ENCODE measurements at regions not wholly inside any gene's neighbourhood (a gene's known extent, or its start where the extent isn't known, plus 50 kb on each side); places are given as distances from the start of the nearest gene placed in this dataset.
A peak's percentile ranks its signal among the peaks of the same experiment; 100 is the strongest.

- H3K27me3 ChIP-seq (replicated peaks; ENCODE audit: insufficient read depth, low read depth, low read length, poor library complexity): no peaks in the 10 kb centered on the region
- ChIA-PET POLR2A (ENCODE audit: low non-redundant PET) (no interaction called here), CTCF (no interaction called here)
- peaks cover 22% of the 10 kb centered on the region for H3K4me1 ChIP-seq (ENCODE audit: insufficient read depth, low read length, poor library complexity, severe bottlenecking)
- intact Hi-C loops (cut with micrococcal nuclease; ENCODE audit: unreplicated experiment): loop anchor here (5.0 kb wide), 1 partner anchor 45 kb away; no protein-coding TSS in a partner anchor
- no peak for DNase-seq (ENCODE audit: low spot score)
- BruUV-seq (replicated peaks): no TSS peak
- H3K36me3 ChIP-seq (ENCODE audit: insufficient read depth, low read length, poor library complexity, severe bottlenecking): peaks cover 18% of the 10 kb centered on the region
- H3K4me3 ChIP-seq (ENCODE audit: low read depth, low read length, poor library complexity, severe bottlenecking): no peak overlapping the region
- TF ChIP-seq CTCF (conservative IDR thresholded peaks at IDR 0.05; ENCODE audit: low read depth, low read length) (no peak), EZH2 (IDR thresholded peaks at IDR 0.05; ENCODE audit: borderline replicate concordance, low read depth, low read length, poor library complexity, severe bottlenecking) (no peak)
- no peaks in the 10 kb centered on the region for H3K9me3 ChIP-seq (ENCODE audit: low read depth, low read length, poor library complexity, severe bottlenecking)
- H3K27ac ChIP-seq (ENCODE audit: low read depth, low read length, poor library complexity, severe bottlenecking): peak overlapping the region; percentile 94
These were observed 228.1 kb upstream of the KLF14 start for GRCh38 chr7:130962109-130962508.

- H3K36me3 ChIP-seq (ENCODE audit: insufficient read depth, low read length, poor library complexity, severe bottlenecking): peaks cover 13% of the 10 kb centered on the region
- TF ChIP-seq CTCF (conservative IDR thresholded peaks at IDR 0.05; ENCODE audit: low read depth, low read length): no peak
- TF ChIP-seq EZH2 (IDR thresholded peaks at IDR 0.05; ENCODE audit: borderline replicate concordance, low read depth, low read length, poor library complexity, severe bottlenecking): no peak
- intact Hi-C loops (cut with micrococcal nuclease; ENCODE audit: unreplicated experiment): loop anchor here (5.0 kb wide), 1 partner anchor 44 kb away; no protein-coding TSS in a partner anchor
- no peak overlapping the region for H3K27ac ChIP-seq (ENCODE audit: low read depth, low read length, poor library complexity, severe bottlenecking)
- ChIA-PET CTCF (no interaction called here), POLR2A (ENCODE audit: low non-redundant PET) (no interaction called here)
- H3K9me3 ChIP-seq (ENCODE audit: low read depth, low read length, poor library complexity, severe bottlenecking): no peaks in the 10 kb centered on the region
- no peak overlapping the region for H3K4me3 ChIP-seq (ENCODE audit: low read depth, low read length, poor library complexity, severe bottlenecking)
- H3K27me3 ChIP-seq (replicated peaks; ENCODE audit: insufficient read depth, low read depth, low read length, poor library complexity): no peaks in the 10 kb centered on the region
- no peak for DNase-seq (ENCODE audit: low spot score)
- H3K4me1 ChIP-seq (ENCODE audit: insufficient read depth, low read length, poor library complexity, severe bottlenecking): peaks cover 15% of the 10 kb centered on the region
- BruUV-seq (replicated peaks): no TSS peak
These were observed 229.3 kb upstream of the KLF14 start for GRCh38 chr7:130963339-130963738.

- H3K4me3 ChIP-seq (ENCODE audit: low read depth, low read length, poor library complexity, severe bottlenecking): no peak overlapping the region
- H3K27me3 ChIP-seq (replicated peaks; ENCODE audit: insufficient read depth, low read depth, low read length, poor library complexity): no peaks in the 10 kb centered on the region
- BruUV-seq (replicated peaks): no TSS peak
- TF ChIP-seq CTCF (conservative IDR thresholded peaks at IDR 0.05; ENCODE audit: low read depth, low read length): no peak
- no peak for TF ChIP-seq EZH2 (IDR thresholded peaks at IDR 0.05; ENCODE audit: borderline replicate concordance, low read depth, low read length, poor library complexity, severe bottlenecking)
- H3K36me3 ChIP-seq (ENCODE audit: insufficient read depth, low read length, poor library complexity, severe bottlenecking): no peaks in the 10 kb centered on the region
- peaks cover 23% of the 10 kb centered on the region for H3K4me1 ChIP-seq (ENCODE audit: insufficient read depth, low read length, poor library complexity, severe bottlenecking)
- DNase-seq (ENCODE audit: low spot score): no peak
- H3K9me3 ChIP-seq (ENCODE audit: low read depth, low read length, poor library complexity, severe bottlenecking): no peaks in the 10 kb centered on the region
- H3K27ac ChIP-seq (ENCODE audit: low read depth, low read length, poor library complexity, severe bottlenecking): no peak overlapping the region
- CTCF ChIA-PET: no interaction called here
- intact Hi-C loops (cut with micrococcal nuclease; ENCODE audit: unreplicated experiment): no loop called here
- POLR2A ChIA-PET (ENCODE audit: low non-redundant PET): no interaction called here
These were observed 231.5 kb upstream of the KLF14 start for GRCh38 chr7:130965515-130965914.

Measured in A673 (cell line).